Right kidney (tissue), 1 donor: ENCODE measurements at regions not wholly inside any gene's neighbourhood (a gene's known extent, or its start where the extent isn't known, plus 50 kb on each side); places are given as distances from the start of the nearest gene placed in this dataset.
A peak's percentile ranks its signal among the peaks of the same experiment; 100 is the strongest.
"Not testable (repeated sequence)": the region's sequence is repeated elsewhere in the genome, so short reads cannot be mapped to it uniquely, and the experiment has no call there.

Experiments used
- DNase-seq: peaks from one replicate; pipeline ENCODE4 v3.0.0-alpha.2; 2016

- DNase-seq, result not testable (repeated sequence)
These were observed 139.5 kb upstream of the USP29 start for GRCh38 chr19:56980326-56980725.

GRCh38 chr19:56980906-56981305 lies 138.9 kb upstream of the USP29 start:
- DNase-seq, result peak; percentile 66

GRCh38 chr19:56981440-56981839 lies 138.3 kb upstream of the USP29 start:
- DNase-seq, result not testable (repeated sequence)

- DNase-seq, result no peak
These were observed 136.6 kb upstream of the USP29 start for GRCh38 chr19:56983171-56983570.

GRCh38 chr19:56983804-56984203 lies 136.0 kb upstream of the USP29 start:
- DNase-seq, result no peak

GRCh38 chr19:56986386-56986785 lies 133.4 kb upstream of the USP29 start:
- no peak for DNase-seq

- no peak for DNase-seq
These were observed 132.6 kb upstream of the USP29 start for GRCh38 chr19:56987184-56987583.

- DNase-seq, result no peak
These were observed 131.5 kb upstream of the USP29 start for GRCh38 chr19:56988299-56988698.

- DNase-seq, result no peak
These were observed 127.9 kb upstream of the USP29 start for GRCh38 chr19:56991912-56992311.

GRCh38 chr19:56993851-56994250 lies 125.9 kb upstream of the USP29 start:
- DNase-seq, result no peak

- DNase-seq, result no peak
These were observed 125.4 kb upstream of the USP29 start for GRCh38 chr19:56994251-56995017.

GRCh38 chr19:56995303-56995702 lies 124.5 kb upstream of the USP29 start:
- no peak for DNase-seq

- no peak for DNase-seq
These were observed 117.6 kb upstream of the USP29 start for GRCh38 chr19:57002195-57002601.

GRCh38 chr19:57002710-57003109 lies 117.1 kb upstream of the USP29 start:
- DNase-seq, result no peak

- DNase-seq, result no peak
These were observed 115.4 kb upstream of the USP29 start for GRCh38 chr19:57004418-57004817.

GRCh38 chr19:57008432-57008831 lies 111.4 kb upstream of the USP29 start:
- no peak for DNase-seq

GRCh38 chr19:57010541-57010940 lies 109.2 kb upstream of the USP29 start:
- DNase-seq, result no peak

GRCh38 chr19:57016076-57016475 lies 103.7 kb upstream of the USP29 start:
- DNase-seq, result no peak

- DNase-seq, result no peak
These were observed 103.3 kb upstream of the USP29 start for GRCh38 chr19:57016491-57016890.

GRCh38 chr19:57025491-57025890 lies 94.3 kb upstream of the USP29 start:
- DNase-seq, result no peak

GRCh38 chr19:57026476-57026875 lies 93.3 kb upstream of the USP29 start:
- DNase-seq, result no peak

- DNase-seq, result no peak
These were observed 92.4 kb upstream of the USP29 start for GRCh38 chr19:57027360-57027759.

- DNase-seq, result no peak
These were observed 90.8 kb upstream of the USP29 start for GRCh38 chr19:57028804-57029525.

GRCh38 chr19:57031106-57031505 lies 88.7 kb upstream of the USP29 start:
- no peak for DNase-seq
